HepG2 (cell line): ENCODE measurements at regions not wholly inside any gene's neighbourhood (a gene's known extent, or its start where the extent isn't known, plus 50 kb on each side); places are given as distances from the start of the nearest gene placed in this dataset.

Source experiments
- ATF3 ChIP-seq: sonication (generic); formaldehyde crosslinking; IDR thresholded peaks from 2 replicates; pipeline ENCODE4 v1.4.0; 2020; ENCODE audit warnings: missing genetic modification reagents
- DNMT1 ChIP-seq: sonication (generic); formaldehyde crosslinking; IDR thresholded peaks from 2 replicates; pipeline ENCODE4 v1.5.1; 2020; ENCODE audit warnings: mild to moderate bottlenecking, missing genetic modification reagents
- POLR2AphosphoS5 ChIP-seq: IDR thresholded peaks from 2 replicates; pipeline ENCODE4 v1.6.1; 2012; ENCODE audit warnings: low read depth, low read length
- RBFOX2 ChIP-seq: fragments of 200-400 bp; formaldehyde crosslinking; IDR thresholded peaks from 2 replicates; pipeline ENCODE4 v1.6.1; 2017; ENCODE audit warnings: low read depth, mild to moderate bottlenecking, low read length
- SRY ChIP-seq: sonication (generic); formaldehyde crosslinking; IDR thresholded peaks from 2 replicates; pipeline ENCODE4 v1.8.0; 2022; ENCODE audit warnings: mild to moderate bottlenecking, missing genetic modification reagents
- SYNCRIP ChIP-seq: fragments of 200-400 bp; formaldehyde crosslinking; IDR thresholded peaks from 2 replicates; pipeline ENCODE4 v1.6.1; 2018; ENCODE audit warnings: mild to moderate bottlenecking, low read depth, low read length; ENCODE audit not compliant: insufficient read depth
- TFAP4 ChIP-seq: sonication (generic); IDR thresholded peaks from 2 replicates; pipeline ENCODE4 v1.6.1; 2016; ENCODE audit warnings: low read depth, borderline replicate concordance
- ZFYVE20 ChIP-seq: sonication (generic); formaldehyde crosslinking; IDR thresholded peaks from 2 replicates; pipeline ENCODE4 v1.8.0; 2023; ENCODE audit warnings: low read depth, mild to moderate bottlenecking, moderate library complexity, missing genetic modification reagents, borderline replicate concordance
- ZNF24 ChIP-seq: fragments of 450-650 bp; IDR thresholded peaks from 2 replicates; pipeline ENCODE4 v1.6.1; 2017; ENCODE audit warnings: antibody characterized with exemption, mild to moderate bottlenecking
- ZNF589 ChIP-seq: sonication (generic); formaldehyde crosslinking; conservative IDR thresholded peaks from 2 replicates; pipeline ENCODE4 v1.8.0; 2022; ENCODE audit warnings: mild to moderate bottlenecking, moderate library complexity, missing genetic modification reagents
- ZNF670 ChIP-seq: sonication (generic); formaldehyde crosslinking; IDR thresholded peaks from 2 replicates; pipeline ENCODE4 v1.8.0; 2022; ENCODE audit warnings: mild to moderate bottlenecking, missing genetic modification reagents, borderline replicate concordance
- ZNF816 ChIP-seq: sonication (generic); formaldehyde crosslinking; IDR thresholded peaks from 2 replicates; pipeline ENCODE4 v1.8.0; 2022; ENCODE audit warnings: missing genetic modification reagents, mild to moderate bottlenecking, borderline replicate concordance
- TF ChIP-seq, protein P1 (sequence below): sonication (generic); formaldehyde crosslinking; IDR thresholded peaks from 2 replicates; pipeline ENCODE4; 2020; ENCODE audit warnings: missing genetic modification reagents, mild to moderate bottlenecking, borderline replicate concordance
- TF ChIP-seq, protein P2 (sequence below): IDR thresholded peaks from 2 replicates; pipeline ENCODE4 v1.6.1; 2016

DNA sequence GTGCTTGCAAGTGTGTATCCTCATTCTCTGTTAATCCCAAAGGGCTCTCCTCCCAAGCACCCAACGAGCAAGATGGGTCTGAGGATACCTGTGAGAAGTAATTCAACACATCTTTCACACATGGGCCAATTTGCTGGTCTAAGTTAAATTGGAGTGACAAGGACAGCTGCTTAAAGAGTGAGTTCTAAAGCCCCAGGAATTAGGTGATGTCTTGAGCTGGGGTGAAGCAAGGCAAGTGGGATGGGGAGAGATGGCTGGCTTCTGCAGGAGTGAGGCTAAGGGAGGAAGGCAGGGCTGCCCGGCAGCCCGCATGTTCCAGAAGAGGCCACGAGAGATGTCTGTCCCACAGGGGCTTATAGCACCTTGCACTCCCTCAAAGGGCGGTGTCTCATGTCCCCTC is 288.5 kb downstream of the CDH26 start:
- TF ChIP-seq POLR2AphosphoS5: no peak
- no peak for TF ChIP-seq DNMT1 (CRISPR knock-in tag)
- TF ChIP-seq ATF3 (CRISPR knock-in tag): no peak
- TF ChIP-seq ZNF816 (CRISPR knock-in tag): no peak
- no peak for TF ChIP-seq ZNF670 (CRISPR knock-in tag)
- TF ChIP-seq, protein P1, sequence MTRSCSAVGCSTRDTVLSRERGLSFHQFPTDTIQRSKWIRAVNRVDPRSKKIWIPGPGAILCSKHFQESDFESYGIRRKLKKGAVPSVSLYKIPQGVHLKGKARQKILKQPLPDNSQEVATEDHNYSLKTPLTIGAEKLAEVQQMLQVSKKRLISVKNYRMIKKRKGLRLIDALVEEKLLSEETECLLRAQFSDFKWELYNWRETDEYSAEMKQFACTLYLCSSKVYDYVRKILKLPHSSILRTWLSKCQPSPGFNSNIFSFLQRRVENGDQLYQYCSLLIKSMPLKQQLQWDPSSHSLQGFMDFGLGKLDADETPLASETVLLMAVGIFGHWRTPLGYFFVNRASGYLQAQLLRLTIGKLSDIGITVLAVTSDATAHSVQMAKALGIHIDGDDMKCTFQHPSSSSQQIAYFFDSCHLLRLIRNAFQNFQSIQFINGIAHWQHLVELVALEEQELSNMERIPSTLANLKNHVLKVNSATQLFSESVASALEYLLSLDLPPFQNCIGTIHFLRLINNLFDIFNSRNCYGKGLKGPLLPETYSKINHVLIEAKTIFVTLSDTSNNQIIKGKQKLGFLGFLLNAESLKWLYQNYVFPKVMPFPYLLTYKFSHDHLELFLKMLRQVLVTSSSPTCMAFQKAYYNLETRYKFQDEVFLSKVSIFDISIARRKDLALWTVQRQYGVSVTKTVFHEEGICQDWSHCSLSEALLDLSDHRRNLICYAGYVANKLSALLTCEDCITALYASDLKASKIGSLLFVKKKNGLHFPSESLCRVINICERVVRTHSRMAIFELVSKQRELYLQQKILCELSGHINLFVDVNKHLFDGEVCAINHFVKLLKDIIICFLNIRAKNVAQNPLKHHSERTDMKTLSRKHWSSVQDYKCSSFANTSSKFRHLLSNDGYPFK (CRISPR knock-in tag): no peak
- TF ChIP-seq SYNCRIP: no peak
- no peak for TF ChIP-seq ZNF589
- no peak for TF ChIP-seq ZFYVE20 (CRISPR knock-in tag)
- TF ChIP-seq TFAP4: no peak
- TF ChIP-seq, protein P2, sequence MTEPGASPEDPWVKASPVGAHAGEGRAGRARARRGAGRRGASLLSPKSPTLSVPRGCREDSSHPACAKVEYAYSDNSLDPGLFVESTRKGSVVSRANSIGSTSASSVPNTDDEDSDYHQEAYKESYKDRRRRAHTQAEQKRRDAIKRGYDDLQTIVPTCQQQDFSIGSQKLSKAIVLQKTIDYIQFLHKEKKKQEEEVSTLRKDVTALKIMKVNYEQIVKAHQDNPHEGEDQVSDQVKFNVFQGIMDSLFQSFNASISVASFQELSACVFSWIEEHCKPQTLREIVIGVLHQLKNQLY (CRISPR knock-in tag): no peak
- no peak for TF ChIP-seq RBFOX2
- no peak for TF ChIP-seq SRY (CRISPR knock-in tag)
- TF ChIP-seq ZNF24: no peak
